GM12873 (cell line): ENCODE measurements at regions not wholly inside any gene's neighbourhood (a gene's known extent, or its start where the extent isn't known, plus 50 kb on each side); places are given as distances from the start of the nearest gene placed in this dataset.

Experiments used
- CTCF ChIP-seq: IDR thresholded peaks from 2 replicates; pipeline ENCODE4 v1.5.1; 2012; ENCODE audit warnings: low read depth, mild to moderate bottlenecking, moderate library complexity, low read length, control low read depth; ENCODE audit not compliant: insufficient read depth; ENCODE audit errors: missing control alignments

GRCh38 chr9:104240890-104241289, 146.8 kb downstream of the SMC2 start:
- TF ChIP-seq CTCF = no peak

- TF ChIP-seq CTCF = no peak
Observed at GRCh38 chr9:104245925-104246324, 151.8 kb downstream of the SMC2 start.

GRCh38 chr9:104247899-104248460, 153.9 kb downstream of the SMC2 start:
- TF ChIP-seq CTCF = no peak

- no peak for TF ChIP-seq CTCF
Observed at GRCh38 chr9:104256031-104256695, 162.1 kb downstream of the SMC2 start.

GRCh38 chr9:104256696-104257062, 162.6 kb downstream of the SMC2 start:
- no peak for TF ChIP-seq CTCF

- TF ChIP-seq CTCF = no peak
Observed at GRCh38 chr9:104258296-104259011, 164.3 kb downstream of the SMC2 start.

- TF ChIP-seq CTCF = no peak
Observed at GRCh38 chr9:104260004-104260403, 165.9 kb downstream of the SMC2 start.
